Pancreas (tissue), 10 donors: ENCODE measurements at regions not wholly inside any gene's neighbourhood (a gene's known extent, or its start where the extent isn't known, plus 50 kb on each side); places are given as distances from the start of the nearest gene placed in this dataset.
A peak's percentile ranks its signal among the peaks of the same experiment; 100 is the strongest.

ENCODE experiments used
- ATAC-seq, 4 donors: fragments of 200-7000 bp; cut with Tn5 transposase; one replicate each; pipeline versions ENCODE4 v1.8.0 to v1.9.1; 2020; ENCODE audit warnings: mild to moderate bottlenecking in 4 of 4, moderate library complexity in 4 of 4
- DNase-seq, 6 donors: peaks; one replicate each; pipeline ENCODE4 v3.0.0-alpha.2; 2020
- FAIRE-seq: peaks from 2 replicates; lab custom pipeline; 2012; peaks lifted over from hg19 to GRCh38; lab: Jason Lieb, UNC
- H3K27ac ChIP-seq, 4 donors: fragments of 200-600 bp; sonication (generic); 1 replicate in 3 of 4; 2 replicates in 1 of 4; pipeline versions ENCODE4 v1.5.0 to v1.8.0; 2020
- H3K27me3 ChIP-seq, 4 donors: fragments of 200-600 bp; one replicate each; pipeline ENCODE4 v1.8.0; 2021
- H3K36me3 ChIP-seq, 3 donors: fragments of 200-600 bp; sonication (generic) in 1 of 3; one replicate each; pipeline versions ENCODE4 v1.5.0 to v1.8.0; 2020 to 2021
- H3K4me1 ChIP-seq, 3 donors: fragments of 200-600 bp; one replicate each; pipeline ENCODE4 v1.8.0; 2021
- H3K4me3 ChIP-seq, 4 donors: fragments of 200-600 bp; sonication (generic) in 2 of 4; one replicate each; pipeline versions ENCODE4 v1.5.0 to v1.8.0; 2020 to 2021
- H3K9me3 ChIP-seq, 4 donors: fragments of 200-600 bp; one replicate each; pipeline ENCODE4 v1.8.0; 2021
- CTCF ChIP-seq, 4 donors: fragments of 200-600 bp; sonication (generic) in 3 of 4; IDR thresholded peaks; one replicate each; pipeline versions ENCODE4 v1.5.0 to v1.8.0; 2021; ENCODE audit warnings: antibody characterized with exemption in 4 of 4
- WGBS, 2 donors: extraction: QIAGEN DNeasy Blood & Tissue Kit; methylation state at CpG; one replicate each; pipeline ENCODE4 v1.1.7; 2013; 5-methylcytosine and 5-hydroxymethylcytosine counted together
- intact Hi-C, 3 donors: fragments of 100-400 bp; cut with DNase I; formaldehyde crosslinking; loops; one replicate each; pipeline versions ENCODE4 v1.11.1 to v1.14.2; 2022
- donor health status: healthy with polysubstance abuse.
- donor health status: DM: no; HTN: no; CAD: no; lungs with moderate emphysema.
- donor health status: DM: no; HTN: no; CAD: no.
- donor health status: control.
- donor health status: control.
- donor health status: Bipolar disorder and iron deficiency.
- donor health status: DM: yes; HTN: yes; CAD: no.
- donor health status: DM: no; HTN: no; CAD: no.
- donor health status: DM: no; HTN: no; CAD: no.
- donor health status: DM: yes; HTN: yes; CAD: no.

DNA sequence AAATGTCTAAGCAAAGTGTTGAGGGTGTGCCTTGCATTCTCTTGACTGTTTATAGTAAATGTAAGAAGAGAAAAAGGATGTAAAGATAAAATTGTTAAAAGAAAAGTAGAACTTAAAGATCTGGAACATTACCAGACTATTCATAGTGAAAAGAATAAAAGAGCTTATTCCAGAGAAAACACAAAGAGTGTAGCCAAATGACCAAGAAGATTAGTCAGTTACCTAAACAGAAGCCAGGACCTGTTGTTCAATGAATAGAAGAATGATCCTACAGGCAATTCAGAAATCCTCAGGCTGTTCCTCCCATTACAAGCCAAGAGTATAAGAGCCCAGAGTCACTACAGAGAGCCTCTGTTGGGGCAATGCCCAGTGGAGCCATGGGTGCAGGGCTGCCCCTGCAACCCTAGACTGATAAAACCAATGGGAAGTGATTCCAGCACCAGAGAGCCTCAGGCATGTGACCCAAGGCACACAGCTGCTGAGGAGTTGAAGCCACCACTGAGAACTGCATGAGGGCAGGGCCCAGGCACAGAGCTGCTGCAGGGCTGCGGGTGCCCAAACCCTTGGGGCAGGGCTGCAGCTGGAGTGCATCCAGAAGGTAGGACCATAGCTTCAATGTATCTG, 91.1 kb upstream of the SLC38A4 start:
- DNase-seq (no peak), ATAC-seq (no peak), FAIRE-seq (no peak)
- Histone ChIP-seq H3K27me3 (no peaks in the 10 kb centered on the region), H3K27ac (no peak overlapping the region), H3K36me3 (no peaks in the 10 kb centered on the region), H3K9me3 (no peaks in the 10 kb centered on the region), H3K4me1 (peaks cover 0 to 2% (median 0%) of the 10 kb centered on the region in 3 donors), H3K4me3 (no peak overlapping the region)
- 86 to 94% methylated on average over 1 of the region's 1 CpG for WGBS, 2 donors
- no peak for TF ChIP-seq CTCF (IDR thresholded peaks at IDR 0.05)
- intact Hi-C loops = loop anchor here in 1 of 3 donors (2.0 kb wide), 1 partner anchor 20 kb away; no protein-coding TSS in a partner anchor

DNA sequence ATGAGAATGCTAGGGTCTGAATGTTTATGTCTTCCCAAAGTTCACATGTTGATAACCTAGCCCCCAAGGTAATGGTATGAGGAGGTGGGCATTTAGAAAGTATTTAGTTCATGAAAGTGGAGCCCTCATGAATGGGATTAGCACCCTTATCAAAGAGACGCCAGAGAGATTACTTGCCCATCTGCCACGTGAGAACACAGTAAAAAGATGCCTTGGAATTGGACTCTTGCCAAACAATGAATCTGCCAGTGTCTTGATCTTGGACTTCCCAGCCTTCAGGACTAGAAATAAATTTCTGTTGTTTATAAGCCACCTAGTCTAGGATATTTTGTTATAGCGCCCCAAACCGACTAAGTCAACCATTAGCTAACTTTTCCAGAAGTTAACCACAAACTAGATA, 92.0 kb upstream of the SLC38A4 start:
- WGBS, 2 donors = 61 to 88% methylated on average over 4 of the region's 4 CpGs
- peaks cover 0 to 2% (median 0%) of the 10 kb centered on the region in 3 donors for H3K4me1 ChIP-seq
- FAIRE-seq (no peak), DNase-seq (no peak), ATAC-seq (no peak)
- no peak overlapping the region for H3K4me3 ChIP-seq
- no peak overlapping the region for H3K27ac ChIP-seq
- intact Hi-C loops = loop anchor here in 1 of 3 donors (2.0 kb wide), 1 partner anchor 21 kb away; no protein-coding TSS in a partner anchor
- TF ChIP-seq CTCF (IDR thresholded peaks at IDR 0.05) = no peak
- no peaks in the 10 kb centered on the region for H3K27me3 ChIP-seq
- no peaks in the 10 kb centered on the region for H3K36me3 ChIP-seq
- no peaks in the 10 kb centered on the region for H3K9me3 ChIP-seq

- DNase-seq (no peak), FAIRE-seq (no peak), ATAC-seq (no peak)
- no peak for TF ChIP-seq CTCF (IDR thresholded peaks at IDR 0.05)
- no peaks in the 10 kb centered on the region for H3K9me3 ChIP-seq
- intact Hi-C loops = no loop called here
- WGBS, 2 donors = 79 to 84% methylated on average over 9 of the region's 9 CpGs
- H3K27me3 ChIP-seq = no peaks in the 10 kb centered on the region
- no peaks in the 10 kb centered on the region for H3K36me3 ChIP-seq
- H3K4me1 ChIP-seq = peaks cover 0 to 2% (median 0%) of the 10 kb centered on the region in 3 donors
- no peak overlapping the region for H3K27ac ChIP-seq
- H3K4me3 ChIP-seq = no peak overlapping the region
Measured at GRCh38 chr12:46918631-46919030, 92.8 kb upstream of the SLC38A4 start.

- DNase-seq = no peak
- Histone ChIP-seq H3K27ac (no peak overlapping the region), H3K4me3 (no peak overlapping the region), H3K36me3 (no peaks in the 10 kb centered on the region), H3K27me3 (no peaks in the 10 kb centered on the region), H3K9me3 (no peaks in the 10 kb centered on the region), H3K4me1 (peaks cover 0 to 2% (median 0%) of the 10 kb centered on the region in 3 donors)
- no peak for FAIRE-seq
- peak in 1 of 4 donors; percentile 22 for ATAC-seq
- intact Hi-C loops = no loop called here
- WGBS, 2 donors = 79 to 89% methylated on average over 9 of the region's 9 CpGs
- TF ChIP-seq CTCF (IDR thresholded peaks at IDR 0.05) = no peak
Measured at GRCh38 chr12:46919666-46920400, 94.0 kb upstream of the SLC38A4 start.

DNA sequence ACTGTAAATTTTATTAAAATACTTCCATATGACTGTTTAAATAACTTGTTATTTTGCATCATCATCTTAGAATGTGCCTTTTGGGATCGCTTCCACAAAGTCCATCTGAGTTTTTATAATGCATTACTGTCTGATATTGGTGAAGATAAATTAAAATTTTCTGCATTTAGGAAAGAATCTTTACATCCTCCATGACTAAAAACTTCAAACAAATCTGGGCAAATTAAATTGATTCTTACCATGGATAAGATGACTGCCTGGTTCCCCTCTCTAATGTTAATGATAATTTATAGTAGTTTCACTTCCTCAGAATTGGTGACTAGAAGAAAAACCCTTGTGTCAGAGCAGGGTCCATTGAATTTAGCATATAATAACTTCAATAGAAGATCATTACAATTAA, 94.7 kb upstream of the SLC38A4 start:
- ATAC-seq (no peak), FAIRE-seq (no peak), DNase-seq (no peak)
- Histone ChIP-seq H3K9me3 (no peaks in the 10 kb centered on the region), H3K4me3 (no peak overlapping the region), H3K4me1 (peaks cover 0 to 2% (median 0%) of the 10 kb centered on the region in 3 donors), H3K36me3 (no peaks in the 10 kb centered on the region), H3K27ac (no peak overlapping the region), H3K27me3 (no peaks in the 10 kb centered on the region)
- no peak for TF ChIP-seq CTCF (IDR thresholded peaks at IDR 0.05)
- WGBS, 2 donors = 94 to 98% methylated on average over 1 of the region's 1 CpG
- intact Hi-C loops = no loop called here
